IPS-NIHi11 (cell line): ENCODE measurements at regions not wholly inside any gene's neighbourhood (a gene's known extent, or its start where the extent isn't known, plus 50 kb on each side); places are given as distances from the start of the nearest gene placed in this dataset.

Source experiments
- DNase-seq: peaks from one replicate; pipeline ENCODE4 v3.0.0; 2012; ENCODE audit warnings: mixed read lengths, low spot score

DNA sequence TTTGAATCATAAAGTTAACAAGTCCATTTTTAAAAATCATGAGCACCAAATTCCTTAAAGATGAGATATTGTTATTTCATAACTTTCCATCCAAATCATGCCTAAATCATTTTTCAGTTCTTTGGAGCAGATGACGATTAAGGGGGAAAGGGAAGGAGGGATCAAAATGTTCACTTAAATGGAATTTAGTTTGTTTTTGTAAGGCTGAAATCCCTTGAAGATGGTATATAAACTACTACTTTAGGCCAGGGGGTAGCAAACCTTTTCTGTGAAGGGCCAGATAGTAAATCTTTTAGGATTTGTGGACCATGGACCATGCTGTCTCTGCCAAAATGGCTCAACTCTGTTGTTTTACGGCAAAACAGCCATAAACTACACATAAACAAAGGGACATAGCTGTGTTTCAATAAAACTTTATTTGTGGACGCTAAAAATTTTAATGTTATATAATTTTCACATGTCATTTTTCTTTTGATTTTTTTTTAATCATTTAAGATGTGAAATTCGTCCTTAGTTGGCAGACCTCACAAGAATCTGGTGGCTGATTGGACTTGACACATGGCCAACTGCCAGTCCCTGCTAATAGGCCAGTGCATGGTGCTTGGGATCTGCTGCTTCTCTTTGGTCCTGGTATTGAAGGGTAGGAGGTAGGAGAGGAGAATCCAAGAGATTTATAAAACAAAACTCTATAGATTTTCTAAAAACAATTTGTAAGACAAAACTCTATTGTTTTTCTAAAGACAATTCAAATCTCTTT lies 52.0 kb upstream of the RTN4 start:
- DNase-seq = no peak

DNA sequence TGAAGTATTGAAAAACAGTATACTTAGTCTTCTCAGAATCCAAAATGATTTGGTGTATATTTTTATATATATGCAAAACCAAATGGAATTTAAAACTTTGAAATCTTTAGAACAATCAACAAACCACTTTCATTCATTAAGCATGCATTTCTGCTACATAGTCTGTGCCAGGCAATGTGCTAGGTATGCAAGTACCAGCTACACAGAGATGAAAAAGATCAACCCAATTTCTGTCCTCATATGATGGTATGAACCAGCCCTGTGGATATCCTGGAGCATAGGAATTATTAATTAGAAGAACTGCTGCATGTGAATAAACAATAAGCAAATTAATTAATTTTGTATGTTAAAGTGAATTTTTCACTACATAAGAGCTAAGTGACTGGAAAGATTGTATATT lies 51.2 kb upstream of the RTN4 start:
- DNase-seq = no peak

DNA sequence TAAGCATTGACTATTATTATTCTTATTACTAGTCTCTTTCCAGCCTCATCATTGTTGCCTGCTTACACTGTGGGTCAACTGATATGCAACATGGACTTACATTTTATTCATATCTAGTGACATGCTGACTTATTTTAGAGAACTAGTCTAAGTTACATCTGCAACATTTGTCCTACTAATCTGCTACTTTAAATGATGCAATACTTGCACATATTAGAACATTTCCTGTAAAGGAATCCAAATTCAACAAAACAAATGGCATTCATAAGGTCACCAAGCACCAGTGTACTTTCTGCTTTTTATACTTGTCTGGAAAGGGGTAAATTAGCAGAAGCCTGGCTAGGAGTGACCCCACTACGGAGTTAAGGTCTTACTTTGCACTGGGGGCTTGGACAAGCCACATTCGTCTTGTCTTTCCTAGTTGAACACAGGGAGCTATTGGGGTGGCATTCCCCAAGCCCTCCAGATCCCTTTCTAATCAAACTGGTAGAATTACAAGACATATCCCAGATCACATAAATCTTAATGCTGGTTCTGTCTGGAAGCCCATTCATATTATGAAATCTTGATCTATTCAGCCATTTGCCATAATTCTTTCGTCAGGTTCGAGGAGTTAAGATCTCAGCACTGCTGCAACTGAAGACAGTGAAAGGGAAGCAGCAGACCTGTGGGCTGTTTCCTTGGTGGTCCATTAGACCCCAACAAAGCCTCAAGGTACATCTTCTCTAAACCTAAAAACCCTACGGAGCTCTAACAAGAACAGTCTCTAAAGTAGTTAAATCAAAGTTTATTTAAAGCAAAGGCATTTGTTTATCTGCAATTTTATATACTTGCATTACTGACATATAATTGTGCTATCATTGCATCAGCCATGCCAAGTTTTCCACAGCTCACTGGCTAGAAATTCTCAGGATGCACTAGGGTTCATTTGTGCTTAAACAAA lies 49.9 kb upstream of the RTN4 start:
- no peak for DNase-seq
